H9 (cell line): ENCODE measurements at regions not wholly inside any gene's neighbourhood (a gene's known extent, or its start where the extent isn't known, plus 50 kb on each side); places are given as distances from the start of the nearest gene placed in this dataset.

Experiments
- DNase-seq: peaks from one replicate; pipeline ENCODE4 v3.0.0-alpha.2; 2017
- H2AFZ ChIP-seq: one replicate; pipeline ENCODE4 v1.6.1; 2013; ENCODE audit warnings: mild to moderate bottlenecking, low read length, control low read depth, moderate library complexity
- H2AK5ac ChIP-seq: 2 replicates; pipeline ENCODE4 v1.6.1; 2013; ENCODE audit warnings: low read length, control low read depth, mixed read lengths; ENCODE audit not compliant: insufficient read length
- H2BK120ac ChIP-seq: one replicate; pipeline ENCODE4 v1.6.1; 2013; ENCODE audit warnings: low read depth, mild to moderate bottlenecking, low read length, control low read depth, inconsistent platforms; ENCODE audit not compliant: poor library complexity, severe bottlenecking
- H2BK12ac ChIP-seq: 2 replicates; pipeline ENCODE4 v1.6.1; 2013; ENCODE audit warnings: low read length, control low read depth, mixed read lengths, low read depth; ENCODE audit not compliant: insufficient read length
- H2BK15ac ChIP-seq: 2 replicates; pipeline ENCODE4 v1.6.1; 2013; ENCODE audit warnings: low read depth, low read length, control low read depth
- H2BK20ac ChIP-seq: one replicate; pipeline ENCODE4 v1.6.1; 2013; ENCODE audit warnings: low read depth, mild to moderate bottlenecking, low read length, control low read depth, inconsistent platforms; ENCODE audit not compliant: poor library complexity, severe bottlenecking
- H2BK5ac ChIP-seq: 2 replicates; pipeline ENCODE4 v1.6.1; 2013; ENCODE audit warnings: low read length, control low read depth, mixed read lengths; ENCODE audit not compliant: insufficient read length
- H3K14ac ChIP-seq: 2 replicates; pipeline ENCODE4 v1.6.1; 2013; ENCODE audit warnings: low read length, control low read depth; ENCODE audit not compliant: insufficient read depth
- H3K18ac ChIP-seq: 2 replicates; pipeline ENCODE4 v1.6.1; 2013; ENCODE audit warnings: low read depth, mild to moderate bottlenecking, mixed read lengths, low read length, control low read depth; ENCODE audit not compliant: insufficient read length
- H3K23ac ChIP-seq: 2 replicates; pipeline ENCODE4 v1.6.1; 2013; ENCODE audit warnings: low read length, control low read depth, mixed read lengths, low read depth; ENCODE audit not compliant: insufficient read length
- H3K23me2 ChIP-seq: 2 replicates; pipeline ENCODE4 v1.6.1; 2013; ENCODE audit warnings: low read depth, mild to moderate bottlenecking, mixed read lengths, low read length, control low read depth; ENCODE audit not compliant: insufficient read length, poor library complexity, severe bottlenecking
- H3K27ac ChIP-seq: 2 replicates; pipeline ENCODE4 v1.5.1; 2013; ENCODE audit warnings: low read length, control low read depth, mixed read lengths, low read depth; ENCODE audit not compliant: insufficient read length
- H3K27me3 ChIP-seq: 2 replicates; pipeline ENCODE4 v1.6.1; 2013; ENCODE audit warnings: low read length, control low read depth, inconsistent platforms; ENCODE audit not compliant: insufficient read depth
- H3K4ac ChIP-seq: 2 replicates; pipeline ENCODE4 v1.6.1; 2013; ENCODE audit warnings: low read depth, mild to moderate bottlenecking, control low read depth, inconsistent platforms, low read length, moderate library complexity
- H3K4me1 ChIP-seq: 2 replicates; pipeline ENCODE4 v1.6.1; 2013; ENCODE audit warnings: low read length, control low read depth, inconsistent platforms; ENCODE audit not compliant: insufficient read depth
- H3K4me2 ChIP-seq: 2 replicates; pipeline ENCODE4 v1.6.1; 2013; ENCODE audit warnings: low read length, control low read depth, mixed read lengths; ENCODE audit not compliant: insufficient read length, insufficient read depth
- H3K56ac ChIP-seq: 2 replicates; pipeline ENCODE4 v1.6.1; 2013; ENCODE audit warnings: low read depth, mild to moderate bottlenecking, mixed read lengths, low read length, control low read depth; ENCODE audit not compliant: insufficient read length
- H3K79me1 ChIP-seq: 2 replicates; pipeline ENCODE4 v1.6.1; 2013; ENCODE audit warnings: low read depth, mild to moderate bottlenecking, moderate library complexity, low read length, control low read depth, inconsistent platforms; ENCODE audit not compliant: insufficient read depth, poor library complexity, severe bottlenecking
- H3K79me2 ChIP-seq: 2 replicates; pipeline ENCODE4 v1.6.1; 2013; ENCODE audit warnings: low read length, control low read depth, inconsistent platforms; ENCODE audit not compliant: insufficient read depth
- H3K9ac ChIP-seq: 2 replicates; pipeline ENCODE4 v1.6.1; 2013; ENCODE audit warnings: low read length, control low read depth, mixed read lengths; ENCODE audit not compliant: insufficient read length; ENCODE audit errors: extremely low read depth
- H3K9me3 ChIP-seq: one replicate; pipeline ENCODE4 v1.6.1; 2013; ENCODE audit warnings: low read depth, low read length, inconsistent platforms; ENCODE audit not compliant: control insufficient read depth
- H3T11ph ChIP-seq: one replicate; pipeline ENCODE4 v1.6.1; 2013; ENCODE audit warnings: mild to moderate bottlenecking, low read length, control low read depth, inconsistent platforms
- H4K20me1 ChIP-seq: one replicate; pipeline ENCODE4 v1.6.1; 2013; ENCODE audit not compliant: control insufficient read depth, insufficient read length, insufficient read depth
- H4K5ac ChIP-seq: 2 replicates; pipeline ENCODE4 v1.6.1; 2013; ENCODE audit warnings: low read depth, mild to moderate bottlenecking, mixed read lengths, low read length, control low read depth; ENCODE audit not compliant: insufficient read length
- H4K8ac ChIP-seq: replicated peaks from 2 replicates; pipeline ENCODE4 v1.6.1; 2013; ENCODE audit warnings: low read length, control low read depth, mixed read lengths, low read depth; ENCODE audit not compliant: insufficient read length
- H4K91ac ChIP-seq: 2 replicates; pipeline ENCODE4 v1.6.1; 2013; ENCODE audit warnings: low read depth, mild to moderate bottlenecking, moderate library complexity, mixed read lengths, low read length, control low read depth; ENCODE audit not compliant: insufficient read length
- H3K27ac Mint-ChIP-seq, 3 experiments: 2 replicates in 2 of 3; 3 replicates in 1 of 3; pipeline ENCODE4 v1.8.0; 2020 to 2021; ENCODE audit warnings: mixed read lengths in 3 of 3, mild to moderate bottlenecking in 1 of 3, moderate library complexity in 1 of 3
- H3K27me3 Mint-ChIP-seq: 2 replicates; pipeline ENCODE4 v1.8.0; 2021; ENCODE audit warnings: low read depth, mild to moderate bottlenecking, moderate library complexity, mixed read lengths
- H3K36me3 Mint-ChIP-seq, 3 experiments: 2 replicates in 2 of 3; 3 replicates in 1 of 3; pipeline ENCODE4 v1.8.0; 2020 to 2021; ENCODE audit warnings: low read depth in 3 of 3, mixed read lengths in 3 of 3; ENCODE audit not compliant: insufficient read depth in 1 of 3
- H3K4me1 Mint-ChIP-seq, 2 experiments: 2 replicates each; pipeline ENCODE4 v1.8.0; 2020; ENCODE audit warnings: mixed read lengths in 2 of 2
- H3K4me3 Mint-ChIP-seq, 2 experiments: 2 replicates in 1 of 2; 3 replicates in 1 of 2; pipeline ENCODE4 v1.8.0; 2020 to 2021; ENCODE audit warnings: mild to moderate bottlenecking in 2 of 2, mixed read lengths in 2 of 2, moderate library complexity in 1 of 2
- H3K9me3 Mint-ChIP-seq, 2 experiments: 2 replicates in 1 of 2; 3 replicates in 1 of 2; pipeline ENCODE4 v1.8.0; 2020; ENCODE audit warnings: mild to moderate bottlenecking in 2 of 2, mixed read lengths in 2 of 2, moderate library complexity in 1 of 2
- WGBS: extraction: QIAGEN DNeasy Blood & Tissue Kit; methylation state at CpG from one replicate; pipeline ENCODE4 v1.1.7; 2013; ENCODE audit warnings: missing lambda C conversion rate, low lambda C conversion rate, mixed read lengths; ENCODE audit not compliant: insufficient read length; ENCODE audit errors: extremely low coverage; 5-methylcytosine and 5-hydroxymethylcytosine counted together
- TF ChIP-seq, protein P1 (sequence below): fragments of 200-600 bp; sonication (generic); conservative IDR thresholded peaks from 3 replicates; pipeline ENCODE4 v1.8.0; 2021; ENCODE audit warnings: antibody characterized with exemption, mild to moderate bottlenecking

DNA sequence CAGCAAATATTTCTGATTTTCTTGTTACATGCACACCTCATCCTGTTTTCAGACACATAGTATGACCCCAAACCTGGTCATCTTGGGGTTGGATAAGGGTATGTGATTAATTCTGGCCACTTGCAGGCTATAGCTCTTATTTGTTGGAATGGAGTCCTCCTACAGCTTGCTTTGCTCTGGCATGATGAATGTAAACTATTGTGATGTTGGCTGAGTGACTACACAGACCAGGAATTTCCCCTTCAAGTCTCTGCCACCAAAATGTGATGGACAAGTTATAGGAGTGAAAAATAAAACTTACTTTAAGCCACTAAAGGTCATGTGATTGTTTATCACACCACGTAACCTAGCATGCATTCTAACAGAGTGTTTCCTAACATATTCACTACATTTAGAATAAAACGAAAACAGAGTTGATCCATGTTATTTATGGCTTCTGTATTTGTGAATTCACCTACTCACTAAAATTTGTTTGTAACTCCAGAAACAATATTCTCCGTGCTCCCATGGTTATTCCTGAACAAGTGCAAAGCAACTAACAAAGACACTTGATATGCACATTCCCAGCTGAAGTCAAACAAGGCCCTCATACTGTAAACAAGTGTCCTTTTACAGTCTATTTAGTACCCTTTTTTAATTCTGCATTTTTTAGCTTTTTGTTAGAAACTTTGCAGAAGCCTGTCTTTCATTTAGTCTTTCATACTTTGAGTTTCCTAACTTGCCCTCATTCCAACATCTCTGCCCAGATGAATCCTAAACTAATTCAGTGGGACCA lies 599.2 kb upstream of the PCDH15 start:
- Histone ChIP-seq H3K9ac (no peak overlapping the region), H3K18ac (no peak overlapping the region), H4K5ac (no peak overlapping the region), H3K4me1 (no peaks in the 10 kb centered on the region), H3K79me1 (no peaks in the 10 kb centered on the region), H2BK5ac (no peak overlapping the region), H3K9me3 (no peaks in the 10 kb centered on the region), H2AK5ac (no peak overlapping the region), H3K27ac (no peak overlapping the region), H4K20me1 (no peaks in the 10 kb centered on the region), H2BK15ac (no peak overlapping the region), H3K4ac (no peak overlapping the region), H3K56ac (no peak overlapping the region), H2BK120ac (no peak overlapping the region), H3K14ac (no peak overlapping the region), H3K4me2 (no peak overlapping the region), H3K79me2 (no peaks in the 10 kb centered on the region), H3K23ac (no peak overlapping the region), H2AFZ (no peak overlapping the region), H3K27me3 (no peaks in the 10 kb centered on the region), H3T11ph (no peak overlapping the region), H3K23me2 (no peaks in the 10 kb centered on the region), H4K8ac (no peak overlapping the region), H2BK20ac (no peak overlapping the region), H4K91ac (no peak overlapping the region), H2BK12ac (no peak overlapping the region)
- H3K9me3 Mint-ChIP-seq, result no peaks in the 10 kb centered on the region
- H3K36me3 Mint-ChIP-seq, result no peaks in the 10 kb centered on the region
- TF ChIP-seq, protein P1, sequence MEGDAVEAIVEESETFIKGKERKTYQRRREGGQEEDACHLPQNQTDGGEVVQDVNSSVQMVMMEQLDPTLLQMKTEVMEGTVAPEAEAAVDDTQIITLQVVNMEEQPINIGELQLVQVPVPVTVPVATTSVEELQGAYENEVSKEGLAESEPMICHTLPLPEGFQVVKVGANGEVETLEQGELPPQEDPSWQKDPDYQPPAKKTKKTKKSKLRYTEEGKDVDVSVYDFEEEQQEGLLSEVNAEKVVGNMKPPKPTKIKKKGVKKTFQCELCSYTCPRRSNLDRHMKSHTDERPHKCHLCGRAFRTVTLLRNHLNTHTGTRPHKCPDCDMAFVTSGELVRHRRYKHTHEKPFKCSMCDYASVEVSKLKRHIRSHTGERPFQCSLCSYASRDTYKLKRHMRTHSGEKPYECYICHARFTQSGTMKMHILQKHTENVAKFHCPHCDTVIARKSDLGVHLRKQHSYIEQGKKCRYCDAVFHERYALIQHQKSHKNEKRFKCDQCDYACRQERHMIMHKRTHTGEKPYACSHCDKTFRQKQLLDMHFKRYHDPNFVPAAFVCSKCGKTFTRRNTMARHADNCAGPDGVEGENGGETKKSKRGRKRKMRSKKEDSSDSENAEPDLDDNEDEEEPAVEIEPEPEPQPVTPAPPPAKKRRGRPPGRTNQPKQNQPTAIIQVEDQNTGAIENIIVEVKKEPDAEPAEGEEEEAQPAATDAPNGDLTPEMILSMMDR, result no peak
- DNase-seq, result no peak
- no peak overlapping the region for H3K4me3 Mint-ChIP-seq
- H3K4me1 Mint-ChIP-seq, result peaks cover 9% of the 10 kb centered on the region in 2 experiments
- H3K27me3 Mint-ChIP-seq, result no peaks in the 10 kb centered on the region
- peak overlapping the region in 1 of 3 experiments; percentile 19; a peak in 1 of 7 replicates for H3K27ac Mint-ChIP-seq
- WGBS, result no CpG with 5 or more reads among the region's 3 CpGs
